BLaER1 treated with 17β-estradiol and CSF1 and Interleukin-3, amounts not matched to agents 10 nM and 100 nM (cell line): ENCODE measurements at regions not wholly inside any gene's neighbourhood (a gene's known extent, or its start where the extent isn't known, plus 50 kb on each side); places are given as distances from the start of the nearest gene placed in this dataset.

ENCODE experiments used
- H3K27ac ChIP-seq, 11 experiments: shearing (Covaris generic); formaldehyde crosslinking; 2 replicates each; pipeline ENCODE4 v1.8.1; 2022
- H3K27me3 ChIP-seq, 11 experiments: shearing (Covaris generic); formaldehyde crosslinking; 2 replicates each; pipeline ENCODE4 v1.8.1; 2022
- H3K36me3 ChIP-seq, 11 experiments: shearing (Covaris generic); formaldehyde crosslinking; 2 replicates each; pipeline ENCODE4 v1.8.1; 2022
- H3K4me1 ChIP-seq, 10 experiments: shearing (Covaris generic); formaldehyde crosslinking; 2 replicates each; pipeline ENCODE4 v1.8.1; 2022
- H3K4me2 ChIP-seq, 11 experiments: shearing (Covaris generic); formaldehyde crosslinking; 2 replicates each; pipeline ENCODE4 v1.8.1; 2022
- H3K4me3 ChIP-seq, 10 experiments: shearing (Covaris generic); formaldehyde crosslinking; 2 replicates each; pipeline ENCODE4 v1.8.1; 2022
- H3K9ac ChIP-seq, 11 experiments: shearing (Covaris generic); formaldehyde crosslinking; 2 replicates each; pipeline ENCODE4 v1.8.1; 2022
- H3K9me3 ChIP-seq, 11 experiments: shearing (Covaris generic); formaldehyde crosslinking; replicated peaks in 1 of 11; 2 replicates each; pipeline ENCODE4 v1.8.1; 2022
- H4K20me1 ChIP-seq, 11 experiments: shearing (Covaris generic); formaldehyde crosslinking; 2 replicates each; pipeline ENCODE4 v1.8.1; 2022
- Cebpa-rat ChIP-seq, 11 experiments: shearing (Covaris generic); IDR thresholded peaks; 2 replicates each; pipeline ENCODE4 v1.8.1; 2022

DNA sequence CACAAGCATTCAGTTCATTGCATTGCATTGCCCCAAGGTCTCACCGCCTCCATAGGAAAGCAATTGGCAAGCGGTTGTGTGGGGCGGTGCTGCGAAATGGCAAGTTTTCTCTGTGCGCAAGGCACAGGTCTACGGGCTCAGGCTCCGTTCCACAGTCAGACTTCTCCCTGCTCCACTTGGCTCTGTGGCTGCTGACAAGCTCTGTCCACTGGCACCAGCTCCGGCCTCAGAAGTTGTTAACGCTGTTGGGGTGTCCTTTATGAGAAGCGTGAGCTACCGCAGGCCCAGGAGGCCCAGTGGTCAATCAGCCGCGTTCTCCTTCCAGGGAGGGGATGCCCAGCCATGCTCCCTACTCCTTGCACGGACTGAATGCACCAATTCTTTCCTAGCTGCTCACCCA is 87.0 kb upstream of the GATA6 start:
- no peak for TF ChIP-seq Cebpa-rat (IDR thresholded peaks at IDR 0.05)
- Histone ChIP-seq H3K36me3 (no peaks in the 10 kb centered on the region), H3K9me3 (peaks cover 0 to 9% (median 0%) of the 10 kb centered on the region in 11 experiments; a peak in 2 of 22 replicates), H3K4me3 (no peak overlapping the region), H3K4me1 (no peaks in the 10 kb centered on the region), H3K9ac (no peak overlapping the region), H4K20me1 (no peaks in the 10 kb centered on the region), H3K27me3 (no peaks in the 10 kb centered on the region), H3K4me2 (no peak overlapping the region), H3K27ac (no peak overlapping the region)

DNA sequence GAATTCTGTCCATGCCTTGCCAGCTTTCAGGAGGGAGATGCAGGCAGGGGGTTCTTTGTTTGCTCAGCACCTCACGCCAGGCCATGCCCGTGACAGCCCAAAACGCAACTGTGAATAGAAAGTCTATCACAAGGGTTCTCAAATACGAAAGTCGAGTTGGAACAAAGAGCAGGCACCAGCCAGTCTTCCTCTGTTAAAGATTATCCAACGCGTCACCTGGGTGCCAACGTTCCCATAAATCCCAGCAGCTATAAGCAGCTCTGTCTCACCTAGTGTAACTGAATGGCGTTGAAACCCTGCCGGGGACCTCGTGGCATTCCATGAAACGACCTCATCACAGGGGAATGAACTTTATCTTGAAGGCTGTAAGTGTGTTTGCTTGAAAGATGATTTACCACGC is 84.8 kb upstream of the GATA6 start:
- no peak overlapping the region for H3K4me2 ChIP-seq
- no peak overlapping the region for H3K27ac ChIP-seq
- no peak for TF ChIP-seq Cebpa-rat (IDR thresholded peaks at IDR 0.05)
- no peaks in the 10 kb centered on the region for H3K4me1 ChIP-seq
- H3K4me3 ChIP-seq, result no peak overlapping the region
- H4K20me1 ChIP-seq, result no peaks in the 10 kb centered on the region
- no peaks in the 10 kb centered on the region for H3K36me3 ChIP-seq
- no peak overlapping the region for H3K9ac ChIP-seq
- H3K27me3 ChIP-seq, result no peaks in the 10 kb centered on the region
- H3K9me3 ChIP-seq, result peaks cover 0 to 9% (median 0%) of the 10 kb centered on the region in 11 experiments; a peak in 2 of 22 replicates

DNA sequence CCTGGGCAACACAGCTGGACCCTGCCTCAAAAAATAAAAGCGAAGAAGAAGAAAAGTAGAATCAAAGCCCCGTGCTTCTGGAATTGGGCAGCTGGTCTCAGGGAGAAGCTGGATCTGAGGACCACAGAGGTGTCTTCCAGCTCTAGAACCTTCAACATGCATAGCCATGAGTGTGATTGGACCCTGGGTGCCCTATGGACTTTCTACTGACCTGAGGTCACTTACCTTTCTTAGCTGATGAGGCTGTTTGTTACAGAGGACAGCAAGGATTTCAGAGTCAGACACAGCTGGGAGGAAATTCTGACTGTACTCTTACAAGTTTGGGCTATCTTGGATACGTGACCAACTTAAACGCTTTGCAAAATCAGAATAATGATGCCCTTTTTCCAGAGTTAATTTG is 82.4 kb upstream of the GATA6 start:
- H4K20me1 ChIP-seq, result no peaks in the 10 kb centered on the region
- no peak overlapping the region for H3K9ac ChIP-seq
- TF ChIP-seq Cebpa-rat (IDR thresholded peaks at IDR 0.05), result no peak
- no peaks in the 10 kb centered on the region for H3K4me1 ChIP-seq
- no peaks in the 10 kb centered on the region for H3K27me3 ChIP-seq
- peaks cover 0 to 6% (median 0%) of the 10 kb centered on the region in 11 experiments; a peak in 2 of 22 replicates for H3K9me3 ChIP-seq
- no peak overlapping the region for H3K4me2 ChIP-seq
- H3K4me3 ChIP-seq, result no peak overlapping the region
- H3K27ac ChIP-seq, result no peak overlapping the region
- no peaks in the 10 kb centered on the region for H3K36me3 ChIP-seq

DNA sequence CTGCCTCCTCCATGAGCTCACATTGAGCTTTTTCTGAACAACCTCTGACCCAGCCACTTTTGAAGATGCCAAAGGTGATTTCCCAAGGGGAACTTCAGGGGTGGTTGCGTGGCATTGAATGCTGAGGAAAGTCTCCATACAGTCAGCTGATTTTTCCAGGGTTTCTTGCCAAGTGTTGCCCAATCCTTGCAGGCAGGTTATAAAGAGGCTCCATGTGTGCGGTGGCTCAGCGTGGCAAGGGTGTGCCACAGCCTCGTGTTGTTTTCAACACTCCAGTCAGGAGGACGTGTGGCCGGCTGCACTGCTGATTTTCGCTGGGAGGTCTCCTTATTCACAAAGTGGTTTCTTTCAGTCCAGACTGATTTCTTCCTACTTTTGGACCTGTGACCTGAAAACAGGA is 81.4 kb upstream of the GATA6 start:
- no peak overlapping the region for H3K27ac ChIP-seq
- H3K27me3 ChIP-seq, result no peaks in the 10 kb centered on the region
- TF ChIP-seq Cebpa-rat (IDR thresholded peaks at IDR 0.05), result no peak
- no peaks in the 10 kb centered on the region for H3K36me3 ChIP-seq
- no peak overlapping the region for H3K9ac ChIP-seq
- no peak overlapping the region for H3K4me2 ChIP-seq
- no peaks in the 10 kb centered on the region for H3K4me1 ChIP-seq
- H4K20me1 ChIP-seq, result no peaks in the 10 kb centered on the region
- H3K9me3 ChIP-seq, result no peaks in the 10 kb centered on the region
- H3K4me3 ChIP-seq, result no peak overlapping the region

DNA sequence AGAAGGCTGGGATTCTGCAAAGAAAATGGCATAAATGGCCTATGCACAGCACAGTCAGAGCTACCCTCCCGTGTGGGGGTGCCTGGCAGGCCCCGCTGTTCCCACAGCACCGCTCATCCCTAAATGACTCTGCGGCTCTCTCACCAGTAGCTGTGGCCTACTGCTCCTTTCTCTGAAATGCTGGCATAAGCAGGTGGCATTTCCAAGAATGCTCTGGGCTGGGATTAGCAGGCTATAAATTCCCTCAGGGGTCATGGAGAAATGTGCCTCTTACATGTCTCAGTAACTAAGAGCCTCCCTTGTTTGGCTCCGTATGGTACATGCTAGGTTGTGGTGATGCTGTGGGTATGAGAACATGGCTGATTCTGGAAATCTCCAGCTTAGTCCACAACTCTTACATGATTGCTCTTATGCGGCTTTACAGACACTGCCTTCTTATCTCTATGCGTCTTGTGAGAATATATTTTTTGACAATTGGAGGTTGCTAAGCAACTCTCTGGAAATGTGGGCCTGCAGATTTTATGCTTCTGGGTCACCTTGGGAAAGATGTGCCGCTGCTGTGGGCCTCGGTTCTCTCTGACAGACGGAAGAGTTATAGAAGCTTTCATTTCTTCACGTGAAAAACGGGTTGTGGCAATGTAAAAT is 80.3 kb upstream of the GATA6 start:
- Histone ChIP-seq H3K4me3 (no peak overlapping the region), H3K36me3 (no peaks in the 10 kb centered on the region), H3K27ac (no peak overlapping the region), H3K9me3 (no peaks in the 10 kb centered on the region), H3K27me3 (no peaks in the 10 kb centered on the region), H4K20me1 (no peaks in the 10 kb centered on the region), H3K9ac (no peak overlapping the region), H3K4me1 (no peaks in the 10 kb centered on the region), H3K4me2 (no peak overlapping the region)
- TF ChIP-seq Cebpa-rat (IDR thresholded peaks at IDR 0.05), result no peak

DNA sequence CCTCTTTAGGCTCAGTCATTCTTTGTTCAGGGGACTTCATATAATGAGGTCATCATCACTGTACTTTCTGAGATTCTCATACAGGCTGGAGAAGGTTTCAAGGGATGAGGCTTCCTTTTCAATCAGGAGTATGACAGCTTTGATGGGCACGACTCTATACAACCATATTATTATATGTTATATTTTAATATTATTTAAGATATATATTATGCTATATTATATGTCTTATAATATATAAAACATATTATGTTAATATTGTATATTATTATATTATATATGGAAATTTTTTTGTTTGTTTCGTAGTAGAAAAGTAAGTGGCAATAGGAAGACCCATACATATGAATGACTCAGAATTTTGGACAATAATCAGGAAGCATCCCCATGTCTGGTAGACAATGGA is 78.0 kb upstream of the GATA6 start:
- no peaks in the 10 kb centered on the region for H3K9me3 ChIP-seq
- no peak overlapping the region for H3K9ac ChIP-seq
- no peak for TF ChIP-seq Cebpa-rat (IDR thresholded peaks at IDR 0.05)
- no peaks in the 10 kb centered on the region for H3K27me3 ChIP-seq
- no peak overlapping the region for H3K4me3 ChIP-seq
- no peaks in the 10 kb centered on the region for H3K4me1 ChIP-seq
- no peak overlapping the region for H3K4me2 ChIP-seq
- H3K27ac ChIP-seq, result no peak overlapping the region
- no peaks in the 10 kb centered on the region for H4K20me1 ChIP-seq
- no peaks in the 10 kb centered on the region for H3K36me3 ChIP-seq

DNA sequence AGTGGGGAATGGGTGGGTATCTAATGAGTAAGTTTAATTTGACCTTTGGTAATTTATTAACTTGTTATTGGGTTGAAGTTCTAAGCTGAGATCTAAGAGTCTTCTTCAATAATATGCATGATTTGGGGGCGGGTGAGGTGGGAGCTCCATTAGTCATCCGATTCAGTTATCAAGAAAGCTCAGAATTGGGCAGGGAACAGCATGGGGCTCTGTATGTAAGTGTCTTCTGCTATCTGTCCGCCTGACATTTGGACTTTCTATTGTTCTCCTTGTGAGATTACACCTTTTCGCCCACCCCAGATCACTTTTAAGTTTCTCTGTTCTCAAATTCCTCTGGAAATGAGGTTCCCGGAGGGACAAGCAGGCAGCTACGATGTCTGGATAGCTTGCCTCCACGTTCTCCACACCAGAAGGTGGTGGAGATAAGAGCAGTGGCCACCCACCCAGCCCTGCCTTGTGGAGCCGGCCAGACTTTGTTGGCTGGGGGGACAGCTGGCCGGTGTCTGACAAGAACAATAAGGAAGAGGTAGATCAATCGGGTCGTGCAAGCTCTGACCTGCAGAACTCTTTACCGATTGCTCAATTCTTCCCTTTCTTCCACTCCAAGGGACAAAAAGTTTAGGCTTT is 75.5 kb upstream of the GATA6 start:
- Histone ChIP-seq H3K9me3 (no peaks in the 10 kb centered on the region), H4K20me1 (no peaks in the 10 kb centered on the region), H3K4me3 (no peak overlapping the region), H3K4me2 (no peak overlapping the region), H3K4me1 (peaks cover 0 to 9% (median 0%) of the 10 kb centered on the region in 10 experiments; a peak in 5 of 20 replicates), H3K36me3 (no peaks in the 10 kb centered on the region), H3K9ac (no peak overlapping the region), H3K27me3 (no peaks in the 10 kb centered on the region), H3K27ac (no peak overlapping the region)
- TF ChIP-seq Cebpa-rat (IDR thresholded peaks at IDR 0.05), result no peak

DNA sequence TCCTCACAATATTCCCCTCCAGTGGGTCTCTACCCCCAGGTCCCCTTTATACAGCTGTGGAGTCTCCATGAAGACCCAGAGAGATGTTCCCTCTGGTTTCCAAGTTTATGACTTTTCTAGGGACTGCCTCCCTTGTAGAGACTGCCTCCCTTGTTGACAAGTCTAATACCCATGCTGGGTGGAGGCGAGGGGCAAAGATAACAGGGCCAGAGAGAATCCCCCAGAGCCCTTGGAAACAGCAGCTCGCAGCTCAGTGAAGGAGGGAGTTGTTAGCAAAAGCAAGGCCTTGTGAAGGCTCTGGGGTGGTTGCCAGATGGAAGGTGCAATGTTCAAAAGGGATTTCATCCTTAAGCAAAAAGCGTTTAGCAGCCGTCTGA is 75.0 kb upstream of the GATA6 start:
- H3K27me3 ChIP-seq, result no peaks in the 10 kb centered on the region
- no peak overlapping the region for H3K27ac ChIP-seq
- H3K4me2 ChIP-seq, result no peak overlapping the region

DNA sequence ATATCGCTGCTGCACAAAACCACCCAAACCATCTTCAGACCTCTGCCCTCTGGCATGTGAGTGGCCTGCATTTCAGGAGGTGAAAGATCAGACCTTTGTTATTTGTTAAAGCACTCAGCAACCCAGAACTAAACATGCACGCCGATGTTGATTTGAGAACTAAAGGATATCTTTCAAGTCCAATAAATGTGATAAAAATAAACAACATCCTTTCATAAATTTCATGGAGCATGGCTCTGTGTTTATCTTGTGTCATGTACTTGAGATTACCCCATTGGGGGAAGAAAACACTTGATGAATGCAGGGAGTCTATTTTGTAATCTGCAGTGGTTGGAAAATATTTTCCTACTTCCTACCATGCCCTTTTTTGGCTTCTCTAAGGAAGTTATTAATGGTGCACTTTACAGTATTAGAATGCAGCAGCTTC is 70.8 kb upstream of the GATA6 start:
- Histone ChIP-seq H3K27ac (no peak overlapping the region), H3K27me3 (no peaks in the 10 kb centered on the region), H3K4me2 (peak overlapping the region in 2 of 11 experiments; percentile 27 to 57; a peak in 4 of 22 replicates), H4K20me1 (no peaks in the 10 kb centered on the region), H3K9ac (no peak overlapping the region), H3K9me3 (no peaks in the 10 kb centered on the region), H3K36me3 (no peaks in the 10 kb centered on the region), H3K4me3 (no peak overlapping the region), H3K4me1 (peaks cover 0 to 20% (median 0%) of the 10 kb centered on the region in 10 experiments; a peak in 6 of 20 replicates)
- no peak for TF ChIP-seq Cebpa-rat (IDR thresholded peaks at IDR 0.05)

More for the DNA sequence above, 75.0 kb upstream of the GATA6 start:
- no peaks in the 10 kb centered on the region for H3K36me3 ChIP-seq
- H4K20me1 ChIP-seq, result no peaks in the 10 kb centered on the region
- no peak for TF ChIP-seq Cebpa-rat (IDR thresholded peaks at IDR 0.05)
- H3K9me3 ChIP-seq, result no peaks in the 10 kb centered on the region
- no peak overlapping the region for H3K4me3 ChIP-seq
- H3K4me1 ChIP-seq, result peaks cover 0 to 13% (median 0%) of the 10 kb centered on the region in 10 experiments; a peak in 5 of 20 replicates
- H3K9ac ChIP-seq, result no peak overlapping the region

DNA sequence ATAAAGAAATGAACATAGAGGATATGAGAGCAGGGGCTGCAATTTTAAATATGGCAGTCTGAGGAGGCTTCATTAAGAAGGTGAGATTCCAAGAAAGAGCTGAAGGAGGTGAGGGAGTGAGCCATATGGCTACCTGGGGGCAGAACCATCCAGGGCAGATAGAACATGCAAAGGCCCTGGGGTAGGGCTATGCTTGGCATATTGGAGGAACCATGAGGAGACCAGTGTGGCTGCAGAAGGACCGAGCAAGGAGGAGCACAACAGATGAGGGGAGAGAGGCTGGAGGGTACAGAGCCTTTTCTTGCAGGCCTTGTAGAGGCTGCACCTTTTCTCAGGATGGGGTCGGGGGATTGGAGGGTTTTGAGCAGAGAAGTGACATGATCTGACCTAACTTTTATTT is 69.5 kb upstream of the GATA6 start:
- H3K9me3 ChIP-seq, result no peaks in the 10 kb centered on the region
- H3K4me3 ChIP-seq, result no peak overlapping the region
- no peak overlapping the region for H3K9ac ChIP-seq
- H3K4me1 ChIP-seq, result peaks cover 0 to 23% (median 0%) of the 10 kb centered on the region in 10 experiments; a peak in 6 of 20 replicates
- TF ChIP-seq Cebpa-rat (IDR thresholded peaks at IDR 0.05), result no peak
- no peak overlapping the region for H3K4me2 ChIP-seq
- H3K27ac ChIP-seq, result no peak overlapping the region
- no peaks in the 10 kb centered on the region for H3K36me3 ChIP-seq
- no peaks in the 10 kb centered on the region for H4K20me1 ChIP-seq
- no peaks in the 10 kb centered on the region for H3K27me3 ChIP-seq
